Keratinocyte (primary cell): ENCODE measurements at regions not wholly inside any gene's neighbourhood (a gene's known extent, or its start where the extent isn't known, plus 50 kb on each side); places are given as distances from the start of the nearest gene placed in this dataset.

ENCODE experiments used
- DNase-seq: peaks from one replicate; pipeline ENCODE4 v3.0.0-alpha.2; 2011; ENCODE audit warnings: low read depth, missing footprints, low spot score
- FAIRE-seq: peaks from 2 replicates; lab custom pipeline; 2011; peaks lifted over from hg19 to GRCh38; lab: Jason Lieb, UNC
- H2AFZ ChIP-seq: 2 replicates; pipeline ENCODE4 v1.6.0; 2012; ENCODE audit warnings: low read length, control low read depth, inconsistent platforms; ENCODE audit not compliant: control insufficient read depth
- H3K27ac ChIP-seq: 2 replicates; pipeline ENCODE4 v1.5.1; 2011; ENCODE audit warnings: low read length; ENCODE audit not compliant: control insufficient read depth, insufficient read depth
- H3K27me3 ChIP-seq: 3 replicates; pipeline ENCODE4 v1.6.0; 2011; ENCODE audit warnings: low read length; ENCODE audit not compliant: control insufficient read depth, insufficient read depth; ENCODE audit errors: extremely low read depth
- H3K36me3 ChIP-seq, 2 experiments: 2 replicates in 1 of 2; 3 replicates in 1 of 2; pipeline ENCODE4 v1.5.1; 2011; ENCODE audit warnings: low read length in 2 of 2, mild to moderate bottlenecking in 1 of 2; ENCODE audit not compliant: control insufficient read depth in 2 of 2, insufficient read depth in 2 of 2; ENCODE audit errors: extremely low read depth in 1 of 2
- H3K4me1 ChIP-seq: 3 replicates; pipeline ENCODE4 v1.5.1; 2011; ENCODE audit warnings: low read length; ENCODE audit not compliant: control insufficient read depth, insufficient read depth; ENCODE audit errors: extremely low read depth
- H3K4me2 ChIP-seq: 3 replicates; pipeline ENCODE4 v1.6.0; 2011; ENCODE audit warnings: low read depth, low read length; ENCODE audit not compliant: control insufficient read depth, insufficient read depth; ENCODE audit errors: extremely low read depth
- H3K4me3 ChIP-seq, 3 experiments: fragments of 200-600 bp in 1 of 3; sonication (generic) in 1 of 3; 2 replicates in 2 of 3; 3 replicates in 1 of 3; pipeline ENCODE4 v1.5.1; 2011 to 2016; ENCODE audit warnings: low read length in 3 of 3, mild to moderate bottlenecking in 3 of 3, control low read depth in 2 of 3, inconsistent platforms in 1 of 3, low read depth in 1 of 3, mixed read lengths in 1 of 3, mixed run types in 1 of 3, moderate library complexity in 1 of 3; ENCODE audit not compliant: control insufficient read depth in 2 of 3, insufficient read depth in 2 of 3; ENCODE audit errors: extremely low read depth in 1 of 3
- H3K79me2 ChIP-seq: 2 replicates; pipeline ENCODE4 v1.6.0; 2012; ENCODE audit warnings: low read length; ENCODE audit not compliant: control insufficient read depth, insufficient read depth
- H3K9ac ChIP-seq: 3 replicates; pipeline ENCODE4 v1.6.0; 2011; ENCODE audit warnings: low read length; ENCODE audit not compliant: control insufficient read depth, insufficient read depth; ENCODE audit errors: extremely low read depth
- H3K9me1 ChIP-seq: 3 replicates; pipeline ENCODE4 v1.6.0; 2011; ENCODE audit warnings: low read length; ENCODE audit not compliant: control insufficient read depth, insufficient read depth; ENCODE audit errors: extremely low read depth
- H3K9me3 ChIP-seq: 2 replicates; pipeline ENCODE4 v1.5.1; 2012; ENCODE audit warnings: low read depth, low read length; ENCODE audit not compliant: control insufficient read depth
- H4K20me1 ChIP-seq: 3 replicates; pipeline ENCODE4 v1.6.0; 2011; ENCODE audit warnings: low read length; ENCODE audit not compliant: control insufficient read depth, insufficient read depth; ENCODE audit errors: extremely low read depth
- CTCF ChIP-seq, 3 experiments: IDR thresholded peaks in 1 of 3; conservative IDR thresholded peaks in 1 of 3; optimal IDR thresholded peaks in 1 of 3; 2 replicates in 2 of 3; 3 replicates in 1 of 3; pipeline versions ENCODE3 to v1.5.1; 2011; ENCODE audit warnings: low read length in 3 of 3, mild to moderate bottlenecking in 3 of 3, moderate library complexity in 2 of 3, control low read depth in 1 of 3, inconsistent platforms in 1 of 3; ENCODE audit not compliant: insufficient read depth in 2 of 3; ENCODE audit errors: extremely low read depth in 1 of 3
- EZH2 ChIP-seq: IDR thresholded peaks from one replicate; pipeline ENCODE4 v1.6.1; 2012; ENCODE audit warnings: inconsistent platforms, mild to moderate bottlenecking, low read length, moderate library complexity
- dilution Hi-C: fragments of 300-500 bp; cut with MboI; formaldehyde crosslinking; loops from one replicate; pipeline ENCODE4 v1.7.0; 2020; ENCODE audit warnings: low sequenced_read_pairs; ENCODE audit not compliant: extremely low pct_ligation_motif_present

- H3K9ac ChIP-seq, result no peak overlapping the region
- H3K9me1 ChIP-seq, result no peaks in the 10 kb centered on the region
- H4K20me1 ChIP-seq, result no peaks in the 10 kb centered on the region
- TF ChIP-seq EZH2 (no peak), CTCF (optimal IDR thresholded peaks at IDR 0.05 in 1 of 3, IDR thresholded peaks at IDR 0.05 in 1 of 3, conservative IDR thresholded peaks at IDR 0.05 in 1 of 3; ENCODE audit: extremely low read depth in 1 of 3, insufficient read depth in 2 of 3, low read length in 3 of 3) (no peak)
- no peaks in the 10 kb centered on the region for H3K27me3 ChIP-seq
- no peak overlapping the region for H3K4me2 ChIP-seq
- DNase-seq, result no peak
- H3K9me3 ChIP-seq, result no peaks in the 10 kb centered on the region
- H2AFZ ChIP-seq, result no peak overlapping the region
- dilution Hi-C loops, result no loop called here
- no peak overlapping the region for H3K4me3 ChIP-seq
- no peaks in the 10 kb centered on the region for H3K4me1 ChIP-seq
- H3K36me3 ChIP-seq, result no peaks in the 10 kb centered on the region
- H3K27ac ChIP-seq, result no peak overlapping the region
- H3K79me2 ChIP-seq, result no peaks in the 10 kb centered on the region
- FAIRE-seq, result no peak
Measured at GRCh38 chr18:53747210-53747609, 477.3 kb downstream of the MBD2 start.

GRCh38 chr18:53745986-53746385 is 478.5 kb downstream of the MBD2 start:
- H3K9ac ChIP-seq, result no peak overlapping the region

More at GRCh38 chr18:53745986-53746385, 478.5 kb downstream of the MBD2 start:
- FAIRE-seq (no peak), DNase-seq (no peak)
- H3K27ac ChIP-seq, result no peak overlapping the region
- no peaks in the 10 kb centered on the region for H3K9me1 ChIP-seq
- H3K79me2 ChIP-seq, result no peaks in the 10 kb centered on the region
- H3K27me3 ChIP-seq, result no peaks in the 10 kb centered on the region
- no peak overlapping the region for H2AFZ ChIP-seq
- no peak overlapping the region for H3K4me2 ChIP-seq
- no peaks in the 10 kb centered on the region for H3K9me3 ChIP-seq
- no peak overlapping the region for H3K4me3 ChIP-seq
- no peaks in the 10 kb centered on the region for H4K20me1 ChIP-seq
- TF ChIP-seq EZH2 (no peak), CTCF (optimal IDR thresholded peaks at IDR 0.05 in 1 of 3, IDR thresholded peaks at IDR 0.05 in 1 of 3, conservative IDR thresholded peaks at IDR 0.05 in 1 of 3; ENCODE audit: extremely low read depth in 1 of 3, insufficient read depth in 2 of 3, low read length in 3 of 3) (no peak)
- dilution Hi-C loops, result no loop called here
- no peaks in the 10 kb centered on the region for H3K36me3 ChIP-seq
- H3K4me1 ChIP-seq, result no peaks in the 10 kb centered on the region
